ENCODE measurements at regions not wholly inside any gene's neighbourhood (a gene's known extent, or its start where the extent isn't known, plus 50 kb on each side); places are given as distances from the start of the nearest gene placed in this dataset.

- H3K9me3 ChIP-seq, result no peaks in the 10 kb centered on the region
- no peaks in the 10 kb centered on the region for H3K27me3 ChIP-seq
- H3K36me3 ChIP-seq, result no peaks in the 10 kb centered on the region
- H3K4me1 ChIP-seq, result no peaks in the 10 kb centered on the region
- TF ChIP-seq CTCF (IDR thresholded peaks at IDR 0.05) (no peak), POLR2A (IDR thresholded peaks at IDR 0.05) (no peak), POLR2AphosphoS5 (IDR thresholded peaks at IDR 0.05; ENCODE audit: insufficient read depth in 1 of 2, low read depth in 1 of 2) (no peak)
- intact Hi-C loops (cut with DNase I), result no loop called here
- no peak for DNase-seq (ENCODE audit: extremely low spot score in 2 of 2)
- no peak overlapping the region for H3K27ac ChIP-seq
- H3K4me3 ChIP-seq, result no peak overlapping the region
Observed at GRCh38 chr3:144351011-144351410, 379.4 kb downstream of the DIPK2A start.

GRCh38 chr3:144351773-144352365 lies 380.2 kb downstream of the DIPK2A start:
- H3K27ac ChIP-seq, result no peak overlapping the region
- DNase-seq (ENCODE audit: extremely low spot score in 2 of 2), result no peak
- no peaks in the 10 kb centered on the region for H3K36me3 ChIP-seq
- intact Hi-C loops (cut with DNase I), result no loop called here
- no peak for TF ChIP-seq POLR2A (IDR thresholded peaks at IDR 0.05)
- H3K9me3 ChIP-seq, result no peaks in the 10 kb centered on the region
- no peaks in the 10 kb centered on the region for H3K27me3 ChIP-seq
- no peak overlapping the region for H3K4me3 ChIP-seq
- no peaks in the 10 kb centered on the region for H3K4me1 ChIP-seq

- H3K9me3 ChIP-seq, result no peaks in the 10 kb centered on the region
- no peak overlapping the region for H3K4me3 ChIP-seq
- DNase-seq (ENCODE audit: extremely low spot score in 2 of 2), result no peak
- no peaks in the 10 kb centered on the region for H3K4me1 ChIP-seq
- no peaks in the 10 kb centered on the region for H3K36me3 ChIP-seq
- intact Hi-C loops (cut with DNase I), result no loop called here
- TF ChIP-seq POLR2A (IDR thresholded peaks at IDR 0.05) (no peak), POLR2AphosphoS5 (IDR thresholded peaks at IDR 0.05; ENCODE audit: insufficient read depth in 1 of 2, low read depth in 1 of 2) (no peak), CTCF (IDR thresholded peaks at IDR 0.05) (no peak)
- H3K27ac ChIP-seq, result no peak overlapping the region
- no peaks in the 10 kb centered on the region for H3K27me3 ChIP-seq
Observed at GRCh38 chr3:144358191-144358590, 386.6 kb downstream of the DIPK2A start.

GRCh38 chr3:144361002-144361401 lies 389.4 kb downstream of the DIPK2A start:
- Histone ChIP-seq H3K4me3 (no peak overlapping the region), H3K4me1 (no peaks in the 10 kb centered on the region), H3K36me3 (no peaks in the 10 kb centered on the region), H3K27ac (no peak overlapping the region), H3K9me3 (no peaks in the 10 kb centered on the region), H3K27me3 (no peaks in the 10 kb centered on the region)
- no peak for TF ChIP-seq CTCF (IDR thresholded peaks at IDR 0.05)
- no peak for TF ChIP-seq POLR2A (IDR thresholded peaks at IDR 0.05)
- no peak for TF ChIP-seq POLR2AphosphoS5 (IDR thresholded peaks at IDR 0.05; ENCODE audit: insufficient read depth in 1 of 2, low read depth in 1 of 2)
- DNase-seq (ENCODE audit: extremely low spot score in 2 of 2), result no peak
- intact Hi-C loops (cut with DNase I), result no loop called here

GRCh38 chr3:144362126-144362525 lies 390.5 kb downstream of the DIPK2A start:
- no peak overlapping the region for H3K27ac ChIP-seq

GRCh38 chr3:144363856-144364255 lies 392.2 kb downstream of the DIPK2A start:
- no peaks in the 10 kb centered on the region for H3K36me3 ChIP-seq
- no peak overlapping the region for H3K27ac ChIP-seq
- DNase-seq (ENCODE audit: extremely low spot score in 2 of 2), result no peak
- H3K9me3 ChIP-seq, result no peaks in the 10 kb centered on the region
- TF ChIP-seq POLR2A (IDR thresholded peaks at IDR 0.05), result no peak
- TF ChIP-seq POLR2AphosphoS5 (IDR thresholded peaks at IDR 0.05; ENCODE audit: insufficient read depth in 1 of 2, low read depth in 1 of 2), result no peak
- TF ChIP-seq CTCF (IDR thresholded peaks at IDR 0.05), result no peak
- intact Hi-C loops (cut with DNase I), result no loop called here
- H3K4me1 ChIP-seq, result no peaks in the 10 kb centered on the region
- H3K27me3 ChIP-seq, result no peaks in the 10 kb centered on the region
- H3K4me3 ChIP-seq, result no peak overlapping the region

More at GRCh38 chr3:144362126-144362525, 390.5 kb downstream of the DIPK2A start:
- H3K4me1 ChIP-seq, result no peaks in the 10 kb centered on the region
- no peaks in the 10 kb centered on the region for H3K9me3 ChIP-seq
- intact Hi-C loops (cut with DNase I), result no loop called here
- TF ChIP-seq POLR2AphosphoS5 (IDR thresholded peaks at IDR 0.05; ENCODE audit: insufficient read depth in 1 of 2, low read depth in 1 of 2) (peak in 1 of 2 donors; percentile 41), POLR2A (IDR thresholded peaks at IDR 0.05) (no peak)
- no peak for DNase-seq (ENCODE audit: extremely low spot score in 2 of 2)
- no peak overlapping the region for H3K4me3 ChIP-seq
- no peaks in the 10 kb centered on the region for H3K27me3 ChIP-seq
- H3K36me3 ChIP-seq, result no peaks in the 10 kb centered on the region
